ENCODE measurements at regions not wholly inside any gene's neighbourhood (a gene's known extent, or its start where the extent isn't known, plus 50 kb on each side); places are given as distances from the start of the nearest gene placed in this dataset.
A peak's percentile ranks its signal among the peaks of the same experiment; 100 is the strongest.
"Not testable (repeated sequence)": the region's sequence is repeated elsewhere in the genome, so short reads cannot be mapped to it uniquely, and the experiment has no call there.

GRCh38 chr13:73833325-73834070 lies 300.7 kb downstream of the KLF12 start:
- DNase-seq, result peak; percentile 18

GRCh38 chr13:73832825-73833224 lies 301.4 kb downstream of the KLF12 start:
- no peak for DNase-seq

GRCh38 chr13:73832128-73832588 lies 302.0 kb downstream of the KLF12 start:
- no peak for DNase-seq

- DNase-seq, result no peak
Measured at GRCh38 chr13:73829416-73829815, 304.8 kb downstream of the KLF12 start.

GRCh38 chr13:73828811-73829210 lies 305.4 kb downstream of the KLF12 start:
- no peak for DNase-seq

- no peak for DNase-seq
Measured at GRCh38 chr13:73827434-73827833, 306.8 kb downstream of the KLF12 start.

GRCh38 chr13:73825143-73825542 lies 309.1 kb downstream of the KLF12 start:
- no peak for DNase-seq

GRCh38 chr13:73822668-73823592 lies 311.3 kb downstream of the KLF12 start:
- DNase-seq, result no peak

- DNase-seq, result no peak
Measured at GRCh38 chr13:73820688-73821087, 313.5 kb downstream of the KLF12 start.

- DNase-seq, result no peak
Measured at GRCh38 chr13:73820285-73820684, 313.9 kb downstream of the KLF12 start.

GRCh38 chr13:73819711-73820110 lies 314.5 kb downstream of the KLF12 start:
- no peak for DNase-seq

GRCh38 chr13:73816702-73817101 lies 317.5 kb downstream of the KLF12 start:
- no peak for DNase-seq

- DNase-seq, result no peak
Measured at GRCh38 chr13:73815796-73816195, 318.4 kb downstream of the KLF12 start.

- DNase-seq, result peak; percentile 6
Measured at GRCh38 chr13:73810647-73811046, 323.6 kb downstream of the KLF12 start.

- DNase-seq, result peak; percentile 69
Measured at GRCh38 chr13:73809561-73809960, 324.6 kb downstream of the KLF12 start.

- no peak for DNase-seq
Measured at GRCh38 chr13:73808318-73808717, 325.9 kb downstream of the KLF12 start.

- not testable (repeated sequence) for DNase-seq
Measured at GRCh38 chr13:73805326-73805958, 328.8 kb downstream of the KLF12 start.

- DNase-seq, result peak; percentile 73
Measured at GRCh38 chr13:73803997-73804396, 330.2 kb downstream of the KLF12 start.

GRCh38 chr13:73800011-73800410 lies 334.2 kb downstream of the KLF12 start:
- DNase-seq, result no peak

GRCh38 chr13:73794755-73795154 lies 339.4 kb downstream of the KLF12 start:
- no peak for DNase-seq

GRCh38 chr13:73793361-73793760 lies 340.8 kb downstream of the KLF12 start:
- no peak for DNase-seq

- no peak for DNase-seq
Measured at GRCh38 chr13:73792796-73793195, 341.4 kb downstream of the KLF12 start.
